Stimulated activated CD4-positive, alpha-beta T cell treated with anti-CD3 and anti-CD28 coated beads, Interleukin-15, amount 100 ng/mL, for 24 hours (primary cell): ENCODE measurements at regions not wholly inside any gene's neighbourhood (a gene's known extent, or its start where the extent isn't known, plus 50 kb on each side); places are given as distances from the start of the nearest gene placed in this dataset.
A peak's percentile ranks its signal among the peaks of the same experiment; 100 is the strongest.
"Not testable (repeated sequence)": the region's sequence is repeated elsewhere in the genome, so short reads cannot be mapped to it uniquely, and the experiment has no call there.

Experiments used
- DNase-seq: peaks from one replicate; pipeline ENCODE4 v3.0.0-alpha.2; 2020

GRCh38 chr10:56298941-56299340 is 62.1 kb downstream of the ZWINT start:
- DNase-seq, result no peak

GRCh38 chr10:56296618-56297017 is 64.4 kb downstream of the ZWINT start:
- no peak for DNase-seq

- no peak for DNase-seq
Measured at GRCh38 chr10:56288403-56288802, 72.7 kb downstream of the ZWINT start.

- no peak for DNase-seq
Measured at GRCh38 chr10:56286096-56286495, 75.0 kb downstream of the ZWINT start.

- DNase-seq, result no peak
Measured at GRCh38 chr10:56279270-56279669, 81.8 kb downstream of the ZWINT start.

GRCh38 chr10:56269181-56269580 is 91.9 kb downstream of the ZWINT start:
- no peak for DNase-seq

- no peak for DNase-seq
Measured at GRCh38 chr10:56266120-56266519, 94.9 kb downstream of the ZWINT start.

GRCh38 chr10:56258991-56259390 is 102.1 kb downstream of the ZWINT start:
- DNase-seq, result no peak

- no peak for DNase-seq
Measured at GRCh38 chr10:56258378-56258777, 102.7 kb downstream of the ZWINT start.

- DNase-seq, result no peak
Measured at GRCh38 chr10:56255298-56255697, 105.8 kb downstream of the ZWINT start.

GRCh38 chr10:56240471-56240870 is 120.6 kb downstream of the ZWINT start:
- no peak for DNase-seq

- DNase-seq, result no peak
Measured at GRCh38 chr10:56231436-56231835, 129.6 kb downstream of the ZWINT start.

GRCh38 chr10:56222237-56222636 is 138.8 kb downstream of the ZWINT start:
- no peak for DNase-seq

- DNase-seq, result peak; percentile 1
Measured at GRCh38 chr10:56212951-56213350, 148.1 kb downstream of the ZWINT start.

- no peak for DNase-seq
Measured at GRCh38 chr10:56181607-56182006, 179.5 kb downstream of the ZWINT start.

GRCh38 chr10:56178210-56178609 is 182.8 kb downstream of the ZWINT start:
- DNase-seq, result no peak

GRCh38 chr10:56155091-56155513 is 206.0 kb downstream of the ZWINT start:
- DNase-seq, result not testable (repeated sequence)

GRCh38 chr10:56146806-56147205 is 214.3 kb downstream of the ZWINT start:
- DNase-seq, result no peak

- DNase-seq, result no peak
Measured at GRCh38 chr10:56142092-56142728, 218.8 kb downstream of the ZWINT start.

- DNase-seq, result no peak
Measured at GRCh38 chr10:56139405-56139804, 221.7 kb downstream of the ZWINT start.

GRCh38 chr10:56135828-56136227 is 225.2 kb downstream of the ZWINT start:
- DNase-seq, result no peak

GRCh38 chr10:56123247-56123646 is 237.8 kb downstream of the ZWINT start:
- DNase-seq, result no peak

- no peak for DNase-seq
Measured at GRCh38 chr10:56116684-56117083, 244.4 kb downstream of the ZWINT start.

GRCh38 chr10:56109454-56109853 is 251.6 kb downstream of the ZWINT start:
- no peak for DNase-seq

GRCh38 chr10:56104923-56105322 is 256.1 kb downstream of the ZWINT start:
- no peak for DNase-seq
